Endodermal cell (in vitro differentiated cells): ENCODE measurements at regions not wholly inside any gene's neighbourhood (a gene's known extent, or its start where the extent isn't known, plus 50 kb on each side); places are given as distances from the start of the nearest gene placed in this dataset.
A peak's percentile ranks its signal among the peaks of the same experiment; 100 is the strongest.

ENCODE experiments used
- DNase-seq: peaks from one replicate; pipeline ENCODE4 v3.0.0-alpha.2; 2017
- H3K27ac ChIP-seq: 2 replicates; pipeline ENCODE4 v1.5.1; 2013; ENCODE audit warnings: mild to moderate bottlenecking, low read depth, low read length, moderate library complexity
- H3K27me3 ChIP-seq: 2 replicates; pipeline ENCODE4 v1.6.1; 2013; ENCODE audit warnings: mild to moderate bottlenecking, low read length, moderate library complexity; ENCODE audit not compliant: insufficient read depth, control insufficient read depth, poor library complexity, severe bottlenecking
- H3K36me3 ChIP-seq: 2 replicates; pipeline ENCODE4 v1.7.0; 2013; ENCODE audit warnings: mild to moderate bottlenecking, low read length, moderate library complexity; ENCODE audit not compliant: control insufficient read depth, insufficient read depth
- H3K4me1 ChIP-seq: one replicate; pipeline ENCODE4 v1.7.0; 2013; ENCODE audit warnings: low read length; ENCODE audit not compliant: control insufficient read depth, insufficient read depth
- H3K4me3 ChIP-seq: 2 replicates; pipeline ENCODE4 v1.5.1; 2013; ENCODE audit warnings: mild to moderate bottlenecking, low read length, moderate library complexity
- H3K9ac ChIP-seq: 2 replicates; pipeline ENCODE4 v1.6.1; 2013; ENCODE audit warnings: mild to moderate bottlenecking, low read length, moderate library complexity; ENCODE audit not compliant: poor library complexity, severe bottlenecking; ENCODE audit errors: extremely low read depth
- H3K9me3 ChIP-seq: 2 replicates; pipeline ENCODE4 v1.6.1; 2013; ENCODE audit warnings: mild to moderate bottlenecking, low read length, moderate library complexity; ENCODE audit not compliant: control insufficient read depth
- H3K27ac Mint-ChIP-seq: 2 replicates; pipeline ENCODE4 v1.8.0; 2020; ENCODE audit warnings: mixed read lengths
- H3K27me3 Mint-ChIP-seq: 2 replicates; pipeline ENCODE4 v1.8.0; 2021; ENCODE audit warnings: mild to moderate bottlenecking, mixed read lengths; ENCODE audit not compliant: insufficient read depth
- H3K36me3 Mint-ChIP-seq: 2 replicates; pipeline ENCODE4 v1.8.0; 2020; ENCODE audit warnings: low read depth, mixed read lengths
- H3K4me1 Mint-ChIP-seq: 2 replicates; pipeline ENCODE4 v1.8.0; 2020; ENCODE audit warnings: mixed read lengths
- H3K4me3 Mint-ChIP-seq: 2 replicates; pipeline ENCODE4 v1.8.0; 2020; ENCODE audit warnings: mild to moderate bottlenecking, moderate library complexity, mixed read lengths
- H3K9me3 Mint-ChIP-seq: 2 replicates; pipeline ENCODE4 v1.8.0; 2020; ENCODE audit warnings: mild to moderate bottlenecking, mixed read lengths
- CTCF ChIP-seq: fragments of 200-600 bp; sonication (generic); conservative IDR thresholded peaks from 2 replicates; pipeline ENCODE4 v1.5.0; 2021; ENCODE audit warnings: antibody characterized with exemption, mild to moderate bottlenecking
- WGBS, 2 experiments: methylation state at CpG; one replicate each; pipeline versions ENCODE4 v1.1.5 to v1.1.7; 2013; ENCODE audit warnings: missing lambda C conversion rate in 2 of 2, mixed read lengths in 1 of 2; ENCODE audit not compliant: insufficient coverage in 1 of 2, insufficient read length in 1 of 2; 5-methylcytosine and 5-hydroxymethylcytosine counted together

- Histone ChIP-seq H3K4me1 (no peaks in the 10 kb centered on the region), H3K9ac (no peak overlapping the region), H3K27ac (no peak overlapping the region), H3K36me3 (no peaks in the 10 kb centered on the region), H3K27me3 (no peaks in the 10 kb centered on the region), H3K9me3 (peaks cover 3% of the 10 kb centered on the region), H3K4me3 (no peak overlapping the region)
- no peak overlapping the region for H3K4me3 Mint-ChIP-seq
- peak; percentile 97 for DNase-seq
- H3K27me3 Mint-ChIP-seq, result peaks cover 3% of the 10 kb centered on the region
- WGBS, 2 experiments, result 50 to 71% methylated on average over 1 to 6 of the region's 6 CpGs
- H3K9me3 Mint-ChIP-seq, result peaks cover 6% of the 10 kb centered on the region
- H3K27ac Mint-ChIP-seq, result peak overlapping the region; percentile 96
- no peaks in the 10 kb centered on the region for H3K36me3 Mint-ChIP-seq
- peak; percentile 99 for TF ChIP-seq CTCF
- H3K4me1 Mint-ChIP-seq, result peaks cover 9% of the 10 kb centered on the region
Observed at GRCh38 chr3:101069901-101070798, 76.9 kb upstream of the ABI3BP start.

GRCh38 chr3:101068876-101069606, 75.8 kb upstream of the ABI3BP start:
- no peaks in the 10 kb centered on the region for H3K9me3 ChIP-seq
- Mint-ChIP-seq H3K27ac (peak overlapping the region; percentile 96), H3K4me1 (peaks cover 9% of the 10 kb centered on the region), H3K36me3 (no peaks in the 10 kb centered on the region), H3K27me3 (no peaks in the 10 kb centered on the region), H3K9me3 (no peaks in the 10 kb centered on the region), H3K4me3 (no peak overlapping the region)
- no peak for TF ChIP-seq CTCF
- 49 to 57% methylated on average over 1 of the region's 1 CpG for WGBS, 2 experiments
- no peak for DNase-seq
- no peak overlapping the region for H3K27ac ChIP-seq
- no peaks in the 10 kb centered on the region for H3K27me3 ChIP-seq
- H3K9ac ChIP-seq, result no peak overlapping the region
- no peaks in the 10 kb centered on the region for H3K4me1 ChIP-seq
- no peaks in the 10 kb centered on the region for H3K36me3 ChIP-seq
- H3K4me3 ChIP-seq, result no peak overlapping the region

- Histone ChIP-seq H3K9me3 (no peaks in the 10 kb centered on the region), H3K4me1 (no peaks in the 10 kb centered on the region), H3K27me3 (no peaks in the 10 kb centered on the region), H3K4me3 (no peak overlapping the region), H3K27ac (no peak overlapping the region), H3K36me3 (no peaks in the 10 kb centered on the region), H3K9ac (no peak overlapping the region)
- Mint-ChIP-seq H3K27ac (no peak overlapping the region), H3K27me3 (no peaks in the 10 kb centered on the region), H3K4me3 (no peak overlapping the region), H3K36me3 (no peaks in the 10 kb centered on the region), H3K4me1 (peaks cover 9% of the 10 kb centered on the region), H3K9me3 (no peaks in the 10 kb centered on the region)
- no peak for DNase-seq
- TF ChIP-seq CTCF, result no peak
- 100% methylated on average over 1 of the region's 1 CpG; no CpG with 5 or more reads in 1 of the 2 experiments for WGBS, 2 experiments
Observed at GRCh38 chr3:101066711-101067129, 73.5 kb upstream of the ABI3BP start.
